H1 (cell line): ENCODE measurements at regions not wholly inside any gene's neighbourhood (a gene's known extent, or its start where the extent isn't known, plus 50 kb on each side); places are given as distances from the start of the nearest gene placed in this dataset.

Experiments
- ATF2 ChIP-seq: IDR thresholded peaks from 2 replicates; pipeline ENCODE4 v1.6.1; 2012; ENCODE audit warnings: low read length, inconsistent platforms
- BCL11A ChIP-seq, 2 experiments: IDR thresholded peaks; one replicate each; pipeline ENCODE4 v1.6.1; 2011; ENCODE audit warnings: low read depth in 2 of 2, low read length in 2 of 2, mild to moderate bottlenecking in 2 of 2
- EP300 ChIP-seq, 2 experiments: IDR thresholded peaks; 1 replicate in 1 of 2; 2 replicates in 1 of 2; pipeline ENCODE4 v1.6.1; 2011 to 2012; ENCODE audit warnings: low read depth in 2 of 2, low read length in 2 of 2, mild to moderate bottlenecking in 2 of 2, borderline replicate concordance in 1 of 2, inconsistent platforms in 1 of 2, moderate library complexity in 1 of 2

- TF ChIP-seq ATF2: no peak
- TF ChIP-seq BCL11A (IDR thresholded peaks at IDR 0.05; ENCODE audit: low read depth in 2 of 2, low read length in 2 of 2): no peak
- no peak for TF ChIP-seq EP300 (IDR thresholded peaks at IDR 0.05; ENCODE audit: borderline replicate concordance in 1 of 2, low read depth in 2 of 2, low read length in 2 of 2)
Measured at GRCh38 chr12:77678621-77679020, 152.1 kb upstream of the NAV3 start (continued).
